Ascending aorta (tissue), 2 donors: ENCODE measurements at regions not wholly inside any gene's neighbourhood (a gene's known extent, or its start where the extent isn't known, plus 50 kb on each side); places are given as distances from the start of the nearest gene placed in this dataset.

Source experiments
- DNase-seq, 2 donors: peaks; one replicate each; pipeline ENCODE4 v3.0.0-alpha.2; 2019; ENCODE audit warnings: low spot score in 2 of 2
- H3K27ac ChIP-seq, 2 donors: fragments of 200-600 bp; sonication (generic); one replicate each; pipeline ENCODE4 v1.5.1; 2016 to 2017; ENCODE audit warnings: mild to moderate bottlenecking in 1 of 2
- H3K27me3 ChIP-seq: fragments of 200-600 bp; sonication (generic); one replicate; pipeline ENCODE4 v1.5.1; 2017
- H3K36me3 ChIP-seq, 2 donors: fragments of 200-600 bp; sonication (generic); one replicate each; pipeline ENCODE4 v1.5.1; 2016
- H3K4me1 ChIP-seq, 2 donors: fragments of 200-600 bp; sonication (generic); one replicate each; pipeline ENCODE4 v1.5.1; 2016 to 2017; ENCODE audit warnings: mild to moderate bottlenecking in 1 of 2
- H3K4me3 ChIP-seq, 2 donors: fragments of 200-600 bp; sonication (generic); one replicate each; pipeline ENCODE4 v1.5.1; 2016 to 2017; ENCODE audit warnings: mild to moderate bottlenecking in 1 of 2
- H3K9me3 ChIP-seq, 2 donors: fragments of 200-600 bp; sonication (generic); one replicate each; pipeline ENCODE4 v1.5.1; 2016
- intact Hi-C: fragments of 100-400 bp; cut with DNase I; formaldehyde crosslinking; loops from one replicate; pipeline ENCODE4 v1.15.1; 2023
- TF ChIP-seq, protein P1 (sequence below), 3 experiments: fragments of 200-600 bp in 2 of 3; fragments of 450-650 bp in 1 of 3; sonication (generic) in 2 of 3; IDR thresholded peaks; one replicate each; pipeline ENCODE4 v1.5.1; 2016 to 2019; ENCODE audit warnings: antibody characterized with exemption in 3 of 3, mild to moderate bottlenecking in 1 of 3, moderate library complexity in 1 of 3

DNA sequence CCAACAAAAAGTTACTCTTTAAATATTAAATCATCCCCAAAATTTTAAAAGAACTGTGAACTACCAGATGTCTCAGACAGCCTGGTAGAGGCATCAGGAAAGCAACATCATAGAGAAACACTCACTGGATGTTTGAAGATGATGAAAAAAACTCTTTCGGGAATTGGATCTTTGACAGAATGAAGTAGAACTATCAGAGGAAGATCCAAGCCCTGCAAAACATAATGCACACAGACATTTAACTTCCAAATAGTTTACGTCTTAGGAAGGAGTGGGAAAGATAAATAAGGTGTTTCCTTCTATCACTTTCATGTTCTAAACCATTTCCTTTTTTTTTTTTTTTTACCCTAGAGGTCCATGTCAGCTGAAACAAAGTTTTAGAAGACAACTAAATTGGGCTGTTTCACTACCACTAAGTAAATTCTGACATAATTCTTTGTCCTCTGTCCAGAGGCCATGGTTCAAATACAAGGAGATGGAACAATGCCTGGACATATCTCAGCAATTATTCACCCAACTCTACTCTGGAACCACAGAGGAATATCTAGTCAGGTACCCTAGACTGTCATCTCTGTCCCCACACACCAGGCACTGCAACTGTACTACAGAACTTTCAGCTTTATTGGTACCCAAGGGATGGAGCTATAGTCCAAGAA lies 217.7 kb upstream of the INTU start:
- H3K9me3 ChIP-seq = no peaks in the 10 kb centered on the region
- intact Hi-C loops = no loop called here
- no peak overlapping the region for H3K4me3 ChIP-seq
- TF ChIP-seq, protein P1, sequence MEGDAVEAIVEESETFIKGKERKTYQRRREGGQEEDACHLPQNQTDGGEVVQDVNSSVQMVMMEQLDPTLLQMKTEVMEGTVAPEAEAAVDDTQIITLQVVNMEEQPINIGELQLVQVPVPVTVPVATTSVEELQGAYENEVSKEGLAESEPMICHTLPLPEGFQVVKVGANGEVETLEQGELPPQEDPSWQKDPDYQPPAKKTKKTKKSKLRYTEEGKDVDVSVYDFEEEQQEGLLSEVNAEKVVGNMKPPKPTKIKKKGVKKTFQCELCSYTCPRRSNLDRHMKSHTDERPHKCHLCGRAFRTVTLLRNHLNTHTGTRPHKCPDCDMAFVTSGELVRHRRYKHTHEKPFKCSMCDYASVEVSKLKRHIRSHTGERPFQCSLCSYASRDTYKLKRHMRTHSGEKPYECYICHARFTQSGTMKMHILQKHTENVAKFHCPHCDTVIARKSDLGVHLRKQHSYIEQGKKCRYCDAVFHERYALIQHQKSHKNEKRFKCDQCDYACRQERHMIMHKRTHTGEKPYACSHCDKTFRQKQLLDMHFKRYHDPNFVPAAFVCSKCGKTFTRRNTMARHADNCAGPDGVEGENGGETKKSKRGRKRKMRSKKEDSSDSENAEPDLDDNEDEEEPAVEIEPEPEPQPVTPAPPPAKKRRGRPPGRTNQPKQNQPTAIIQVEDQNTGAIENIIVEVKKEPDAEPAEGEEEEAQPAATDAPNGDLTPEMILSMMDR (IDR thresholded peaks at IDR 0.05) = no peak
- H3K4me1 ChIP-seq = no peaks in the 10 kb centered on the region
- no peaks in the 10 kb centered on the region for H3K36me3 ChIP-seq
- no peak for DNase-seq
- H3K27me3 ChIP-seq = no peaks in the 10 kb centered on the region
- H3K27ac ChIP-seq = no peak overlapping the region

- H3K27me3 ChIP-seq = no peaks in the 10 kb centered on the region
- H3K36me3 ChIP-seq = no peaks in the 10 kb centered on the region
- intact Hi-C loops = no loop called here
- no peak overlapping the region for H3K27ac ChIP-seq
- TF ChIP-seq, protein P1 (IDR thresholded peaks at IDR 0.05) = no peak
- no peak overlapping the region for H3K4me3 ChIP-seq
- no peak for DNase-seq
- no peaks in the 10 kb centered on the region for H3K9me3 ChIP-seq
- H3K4me1 ChIP-seq = no peaks in the 10 kb centered on the region
Measured at GRCh38 chr4:127416115-127416514, 216.6 kb upstream of the INTU start.

DNA sequence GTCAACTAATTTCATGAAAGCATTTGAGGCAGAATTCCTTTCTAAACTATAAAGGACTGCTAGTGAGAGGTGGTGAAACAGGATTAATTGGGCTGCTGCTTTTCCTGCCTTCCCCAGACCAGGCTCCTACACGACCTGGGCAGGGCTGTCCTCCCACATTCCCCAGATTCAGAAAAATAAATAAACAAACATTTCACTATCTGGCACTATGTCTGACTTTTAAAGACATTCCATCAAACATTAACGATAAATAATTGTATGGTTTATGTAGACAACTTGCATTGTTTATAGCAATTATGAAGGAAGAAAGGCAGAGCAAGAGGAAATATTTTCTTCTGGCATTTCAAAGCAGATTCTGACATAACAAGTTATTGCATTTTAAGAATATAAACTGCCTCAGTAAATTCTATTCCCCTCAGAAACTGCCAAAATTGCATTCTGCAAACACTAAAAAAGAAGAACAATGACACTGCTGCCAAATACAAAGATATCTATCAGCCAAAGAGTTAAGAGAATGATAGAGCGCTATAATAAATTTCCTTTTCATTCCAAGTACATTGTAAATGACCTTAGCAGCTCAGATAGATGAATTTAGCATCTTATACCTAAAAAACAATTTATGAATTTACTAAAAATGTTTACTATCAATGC lies 214.7 kb upstream of the INTU start:
- intact Hi-C loops = no loop called here
- Histone ChIP-seq H3K27me3 (no peaks in the 10 kb centered on the region), H3K4me1 (no peaks in the 10 kb centered on the region), H3K4me3 (no peak overlapping the region), H3K27ac (no peak overlapping the region), H3K36me3 (no peaks in the 10 kb centered on the region), H3K9me3 (no peaks in the 10 kb centered on the region)
- DNase-seq = no peak
- TF ChIP-seq, protein P1 (IDR thresholded peaks at IDR 0.05) = no peak

DNA sequence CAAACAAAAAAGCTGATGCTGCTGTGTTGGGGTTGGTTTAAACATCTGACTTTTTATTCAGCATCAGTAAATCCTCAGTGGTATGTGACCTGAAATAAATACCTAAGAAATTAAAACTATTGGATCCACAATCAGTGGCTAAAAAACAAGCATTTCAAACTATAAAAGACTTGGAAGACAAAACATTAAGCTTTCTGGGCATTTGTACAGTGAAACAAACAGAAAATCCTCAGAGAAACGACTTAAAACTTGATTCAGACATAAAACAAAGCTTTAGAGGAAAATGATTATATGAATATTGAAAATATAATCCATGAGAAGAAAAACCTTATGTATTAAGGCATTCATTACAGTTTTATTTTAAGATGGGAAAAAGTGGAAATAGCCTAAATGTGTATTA lies 213.3 kb upstream of the INTU start:
- TF ChIP-seq, protein P1 (IDR thresholded peaks at IDR 0.05) = no peak
- no peaks in the 10 kb centered on the region for H3K27me3 ChIP-seq
- H3K4me1 ChIP-seq = no peaks in the 10 kb centered on the region
- intact Hi-C loops = no loop called here
- H3K4me3 ChIP-seq = no peak overlapping the region
- H3K9me3 ChIP-seq = no peaks in the 10 kb centered on the region
- H3K36me3 ChIP-seq = no peaks in the 10 kb centered on the region
- no peak overlapping the region for H3K27ac ChIP-seq
- no peak for DNase-seq

DNA sequence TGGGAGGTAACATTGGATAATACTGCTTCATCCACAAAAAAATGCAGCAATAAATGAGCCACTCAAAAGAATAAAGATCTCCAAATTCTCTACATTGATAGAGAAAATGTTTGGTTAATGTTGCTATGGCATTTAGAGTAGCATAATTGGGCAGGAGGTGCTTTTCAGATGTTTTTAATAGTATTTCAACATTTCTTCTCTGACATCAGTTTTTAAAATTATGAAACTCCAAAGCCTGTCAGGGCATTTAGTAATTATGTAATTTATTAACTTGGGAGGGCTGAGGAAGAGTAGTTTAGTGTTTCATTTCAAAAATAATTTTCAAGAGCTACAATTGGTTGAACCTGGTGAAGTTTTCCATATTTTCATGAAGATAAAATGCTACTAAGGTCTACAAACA lies 211.3 kb upstream of the INTU start:
- TF ChIP-seq, protein P1 (IDR thresholded peaks at IDR 0.05) = no peak
- H3K4me3 ChIP-seq = no peak overlapping the region
- no peaks in the 10 kb centered on the region for H3K36me3 ChIP-seq
- H3K4me1 ChIP-seq = no peaks in the 10 kb centered on the region
- H3K27ac ChIP-seq = no peak overlapping the region
- intact Hi-C loops = no loop called here
- no peaks in the 10 kb centered on the region for H3K9me3 ChIP-seq
- H3K27me3 ChIP-seq = no peaks in the 10 kb centered on the region
- no peak for DNase-seq
